ENCODE measurements at regions not wholly inside any gene's neighbourhood (a gene's known extent, or its start where the extent isn't known, plus 50 kb on each side); places are given as distances from the start of the nearest gene placed in this dataset.

- H3K4me3 ChIP-seq (ENCODE audit: low read depth, low read length): no peak overlapping the region
- no peak for DNase-seq (ENCODE audit: low read depth)
- TF ChIP-seq, protein P1, sequence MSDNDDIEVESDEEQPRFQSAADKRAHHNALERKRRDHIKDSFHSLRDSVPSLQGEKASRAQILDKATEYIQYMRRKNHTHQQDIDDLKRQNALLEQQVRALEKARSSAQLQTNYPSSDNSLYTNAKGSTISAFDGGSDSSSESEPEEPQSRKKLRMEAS (IDR thresholded peaks at IDR 0.05; ENCODE audit: low read depth, low read length): no peak
- TF ChIP-seq MYC (IDR thresholded peaks at IDR 0.05; ENCODE audit: low read depth, low read length): no peak
Measured at GRCh38 chr22:22137891-22138290, 106.7 kb upstream of the VPREB1 start.

DNA sequence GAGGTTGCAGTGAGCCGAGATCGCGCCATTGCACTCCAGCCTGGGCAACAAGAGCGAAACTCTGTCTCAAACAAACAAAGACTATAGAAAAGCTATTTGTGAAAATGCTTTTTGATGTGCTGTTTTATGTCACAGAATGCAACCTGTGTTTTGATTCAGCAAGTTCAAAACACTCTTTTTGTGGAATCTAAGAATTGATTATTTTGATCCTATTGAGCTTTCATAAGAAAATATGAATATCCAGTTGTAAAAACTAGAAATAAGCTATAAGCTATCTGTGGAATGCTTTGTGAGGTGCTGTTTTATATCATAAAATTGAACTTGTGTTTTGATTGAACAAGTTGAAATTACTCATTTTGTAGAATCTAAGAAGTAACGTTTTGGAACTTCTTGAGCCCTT, 110.7 kb upstream of the VPREB1 start:
- H3K4me3 ChIP-seq (ENCODE audit: low read depth, low read length): no peak overlapping the region
- no peak for TF ChIP-seq CTCF (IDR thresholded peaks at IDR 0.05; ENCODE audit: low read depth, low read length)
- no peak for TF ChIP-seq MYC (IDR thresholded peaks at IDR 0.05; ENCODE audit: low read depth, low read length)
- TF ChIP-seq, protein P1 (IDR thresholded peaks at IDR 0.05; ENCODE audit: low read depth, low read length): no peak
- TF ChIP-seq POLR2A (IDR thresholded peaks at IDR 0.05; ENCODE audit: extremely low read depth, insufficient read length): no peak
- DNase-seq (ENCODE audit: low read depth): no peak

DNA sequence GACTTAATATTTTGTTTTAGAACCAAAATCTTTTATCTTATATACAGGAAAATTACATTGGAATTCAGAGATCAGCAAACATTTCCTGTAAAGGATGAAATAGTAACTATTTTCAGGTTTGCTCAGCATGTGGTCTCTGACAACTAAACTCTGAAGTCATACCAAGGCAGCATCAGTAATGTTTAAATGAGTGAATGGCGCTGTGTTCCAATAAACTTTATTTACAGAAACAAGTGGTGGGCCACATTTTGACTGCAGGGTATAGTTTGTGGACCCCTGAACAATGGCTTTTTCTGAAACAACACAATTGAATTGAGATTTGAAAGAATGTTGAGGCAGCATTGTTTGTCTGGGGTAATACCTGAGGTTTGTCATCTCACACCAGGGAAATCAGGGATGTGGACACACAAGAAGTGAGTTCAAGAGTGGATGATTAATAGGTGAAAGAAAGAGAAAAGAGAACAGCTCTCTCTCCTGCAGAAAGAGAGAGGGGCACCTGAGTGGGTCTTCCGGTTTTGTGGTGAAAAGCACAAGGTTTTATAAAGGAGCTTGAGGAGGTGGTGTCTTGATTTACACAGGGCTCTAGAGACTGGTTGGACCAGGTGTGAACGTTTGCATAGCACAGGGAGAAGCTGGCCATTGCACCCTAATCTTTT, 113.5 kb upstream of the VPREB1 start:
- DNase-seq (ENCODE audit: low read depth): no peak
- no peak for TF ChIP-seq CTCF (IDR thresholded peaks at IDR 0.05; ENCODE audit: low read depth, low read length)
- TF ChIP-seq POLR2A (IDR thresholded peaks at IDR 0.05; ENCODE audit: extremely low read depth, insufficient read length): no peak
- no peak for TF ChIP-seq MYC (IDR thresholded peaks at IDR 0.05; ENCODE audit: low read depth, low read length)
- TF ChIP-seq, protein P1 (IDR thresholded peaks at IDR 0.05; ENCODE audit: low read depth, low read length): no peak
- no peak overlapping the region for H3K4me3 ChIP-seq (ENCODE audit: low read depth, low read length)

- TF ChIP-seq CTCF (IDR thresholded peaks at IDR 0.05; ENCODE audit: low read depth, low read length) (no peak), POLR2A (IDR thresholded peaks at IDR 0.05; ENCODE audit: extremely low read depth, insufficient read length) (no peak), MYC (IDR thresholded peaks at IDR 0.05; ENCODE audit: low read depth, low read length) (no peak)
- TF ChIP-seq, protein P1 (IDR thresholded peaks at IDR 0.05; ENCODE audit: low read depth, low read length): no peak
- no peak overlapping the region for H3K4me3 ChIP-seq (ENCODE audit: low read depth, low read length)
- no peak for DNase-seq (ENCODE audit: low read depth)
Measured at GRCh38 chr22:22129387-22129786, 115.2 kb upstream of the VPREB1 start.

GRCh38 chr22:22128440-22128839, 116.1 kb upstream of the VPREB1 start:
- no peak for TF ChIP-seq MYC (IDR thresholded peaks at IDR 0.05; ENCODE audit: low read depth, low read length)
- TF ChIP-seq POLR2A (IDR thresholded peaks at IDR 0.05; ENCODE audit: extremely low read depth, insufficient read length): no peak
- TF ChIP-seq CTCF (IDR thresholded peaks at IDR 0.05; ENCODE audit: low read depth, low read length): no peak
- TF ChIP-seq, protein P1 (IDR thresholded peaks at IDR 0.05; ENCODE audit: low read depth, low read length): no peak
- no peak overlapping the region for H3K4me3 ChIP-seq (ENCODE audit: low read depth, low read length)
- DNase-seq (ENCODE audit: low read depth): no peak

GRCh38 chr22:22127100-22127499, 117.5 kb upstream of the VPREB1 start:
- H3K4me3 ChIP-seq (ENCODE audit: low read depth, low read length): no peak overlapping the region
- TF ChIP-seq, protein P1 (IDR thresholded peaks at IDR 0.05; ENCODE audit: low read depth, low read length): no peak
- no peak for TF ChIP-seq MYC (IDR thresholded peaks at IDR 0.05; ENCODE audit: low read depth, low read length)
- no peak for TF ChIP-seq POLR2A (IDR thresholded peaks at IDR 0.05; ENCODE audit: extremely low read depth, insufficient read length)
- TF ChIP-seq CTCF (IDR thresholded peaks at IDR 0.05; ENCODE audit: low read depth, low read length): no peak
- no peak for DNase-seq (ENCODE audit: low read depth)
